ENCODE measurements at regions not wholly inside any gene's neighbourhood (a gene's known extent, or its start where the extent isn't known, plus 50 kb on each side); places are given as distances from the start of the nearest gene placed in this dataset.

DNA sequence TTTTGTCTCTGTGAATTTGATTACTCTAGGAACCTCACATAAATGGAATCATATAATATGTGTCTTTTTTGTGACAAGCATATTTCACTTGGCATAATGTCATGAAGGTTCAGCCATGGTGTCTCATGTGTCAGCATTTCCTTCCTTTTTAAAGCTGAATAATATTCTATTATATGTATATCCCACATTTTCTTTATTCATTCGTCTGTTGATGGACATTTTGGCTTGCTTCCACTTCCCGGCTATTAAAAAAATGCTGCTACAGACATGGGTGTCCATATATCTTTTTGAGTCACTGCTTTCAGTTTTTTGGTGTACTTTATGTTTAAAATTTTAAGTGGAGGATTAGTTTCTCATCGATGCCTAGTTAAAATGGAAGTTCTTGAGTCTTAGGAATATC, 59.8 kb upstream of the C5orf63 start:
- FAIRE-seq = no peak
- peak in 1 of 5 donors; percentile 3 for DNase-seq
- TF ChIP-seq, protein P1, sequence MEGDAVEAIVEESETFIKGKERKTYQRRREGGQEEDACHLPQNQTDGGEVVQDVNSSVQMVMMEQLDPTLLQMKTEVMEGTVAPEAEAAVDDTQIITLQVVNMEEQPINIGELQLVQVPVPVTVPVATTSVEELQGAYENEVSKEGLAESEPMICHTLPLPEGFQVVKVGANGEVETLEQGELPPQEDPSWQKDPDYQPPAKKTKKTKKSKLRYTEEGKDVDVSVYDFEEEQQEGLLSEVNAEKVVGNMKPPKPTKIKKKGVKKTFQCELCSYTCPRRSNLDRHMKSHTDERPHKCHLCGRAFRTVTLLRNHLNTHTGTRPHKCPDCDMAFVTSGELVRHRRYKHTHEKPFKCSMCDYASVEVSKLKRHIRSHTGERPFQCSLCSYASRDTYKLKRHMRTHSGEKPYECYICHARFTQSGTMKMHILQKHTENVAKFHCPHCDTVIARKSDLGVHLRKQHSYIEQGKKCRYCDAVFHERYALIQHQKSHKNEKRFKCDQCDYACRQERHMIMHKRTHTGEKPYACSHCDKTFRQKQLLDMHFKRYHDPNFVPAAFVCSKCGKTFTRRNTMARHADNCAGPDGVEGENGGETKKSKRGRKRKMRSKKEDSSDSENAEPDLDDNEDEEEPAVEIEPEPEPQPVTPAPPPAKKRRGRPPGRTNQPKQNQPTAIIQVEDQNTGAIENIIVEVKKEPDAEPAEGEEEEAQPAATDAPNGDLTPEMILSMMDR (IDR thresholded peaks at IDR 0.05; ENCODE audit: borderline replicate concordance, extremely low read depth, insufficient read depth) = no peak
- no peak overlapping the region for H3K9ac ChIP-seq (ENCODE audit: low read length in 3 of 3)
- no peaks in the 10 kb centered on the region for H3K9me3 ChIP-seq (ENCODE audit: control insufficient read depth in 2 of 3, insufficient read depth in 1 of 3, low read length in 3 of 3)
- intact Hi-C loops (cut with DNase I) = no loop called here
- H3K36me3 ChIP-seq (ENCODE audit: control insufficient read depth in 2 of 3, insufficient read depth in 3 of 3, low read length in 3 of 3) = no peaks in the 10 kb centered on the region
- H3K4me1 ChIP-seq (ENCODE audit: control insufficient read depth in 2 of 3, insufficient read depth in 2 of 3, low read depth in 1 of 3, low read length in 3 of 3) = no peaks in the 10 kb centered on the region
- H3K27ac ChIP-seq (ENCODE audit: low read depth in 2 of 2, low read length in 2 of 2) = no peak overlapping the region
- H3K27me3 ChIP-seq (ENCODE audit: control insufficient read depth, insufficient read depth, low read length) = no peaks in the 10 kb centered on the region
- H3K4me3 ChIP-seq (ENCODE audit: low read length in 3 of 3) = no peak overlapping the region

DNA sequence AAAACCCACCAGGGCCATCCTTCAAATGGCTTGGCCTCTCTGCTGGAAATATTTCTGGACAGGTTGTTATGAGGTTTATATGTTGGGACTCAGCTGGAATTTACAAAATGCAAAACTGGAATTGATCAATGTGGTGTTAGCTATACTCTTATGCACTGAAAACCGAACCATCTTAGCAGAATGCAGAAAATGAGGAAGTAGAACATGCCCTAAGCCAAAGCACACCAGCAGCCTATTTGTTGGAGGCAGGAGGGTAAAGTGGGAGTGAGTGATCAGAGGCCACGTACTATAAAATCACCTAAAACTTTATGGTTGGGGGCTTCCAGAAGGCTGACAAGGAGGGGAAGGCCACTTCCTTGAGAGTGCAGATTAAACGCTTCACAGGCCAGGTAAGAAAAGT, 63.6 kb upstream of the C5orf63 start:
- H3K9me3 ChIP-seq (ENCODE audit: control insufficient read depth in 2 of 3, insufficient read depth in 1 of 3, low read length in 3 of 3) = no peaks in the 10 kb centered on the region
- DNase-seq (no peak), FAIRE-seq (no peak)
- no peaks in the 10 kb centered on the region for H3K4me1 ChIP-seq (ENCODE audit: control insufficient read depth in 2 of 3, insufficient read depth in 2 of 3, low read depth in 1 of 3, low read length in 3 of 3)
- H3K27ac ChIP-seq (ENCODE audit: low read depth in 2 of 2, low read length in 2 of 2) = no peak overlapping the region
- H3K4me3 ChIP-seq (ENCODE audit: low read length in 3 of 3) = no peak overlapping the region
- H3K27me3 ChIP-seq (ENCODE audit: control insufficient read depth, insufficient read depth, low read length) = no peaks in the 10 kb centered on the region
- no peak overlapping the region for H3K9ac ChIP-seq (ENCODE audit: low read length in 3 of 3)
- intact Hi-C loops (cut with DNase I) = no loop called here
- H3K36me3 ChIP-seq (ENCODE audit: control insufficient read depth in 2 of 3, insufficient read depth in 3 of 3, low read length in 3 of 3) = no peaks in the 10 kb centered on the region
- TF ChIP-seq, protein P1 (IDR thresholded peaks at IDR 0.05; ENCODE audit: borderline replicate concordance, extremely low read depth, insufficient read depth) = no peak

DNA sequence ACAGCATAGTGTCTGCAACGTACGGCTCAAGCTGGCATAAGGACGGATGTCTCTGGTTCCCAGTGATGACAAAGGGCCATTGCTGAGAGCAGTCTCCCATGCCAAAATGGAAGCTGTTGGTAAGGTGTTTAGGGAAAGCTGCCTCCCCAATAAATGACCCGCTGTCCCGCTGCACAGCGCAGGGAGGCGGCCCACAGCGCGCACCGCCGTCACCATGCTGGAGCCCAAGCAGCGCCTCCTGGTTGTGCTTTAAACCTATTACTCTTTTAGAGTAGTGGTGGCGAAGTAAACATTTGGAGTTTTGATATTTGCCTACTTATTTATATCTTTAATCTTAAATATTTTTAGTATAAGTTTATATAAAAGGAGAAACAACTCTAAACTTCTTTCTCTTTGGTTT, 70.4 kb upstream of the C5orf63 start:
- intact Hi-C loops (cut with DNase I) = no loop called here

More for the DNA sequence above, 70.4 kb upstream of the C5orf63 start:
- no peaks in the 10 kb centered on the region for H3K4me1 ChIP-seq (ENCODE audit: control insufficient read depth in 2 of 3, insufficient read depth in 2 of 3, low read depth in 1 of 3, low read length in 3 of 3)
- H3K4me3 ChIP-seq (ENCODE audit: low read length in 3 of 3) = no peak overlapping the region
- H3K27me3 ChIP-seq (ENCODE audit: control insufficient read depth, insufficient read depth, low read length) = no peaks in the 10 kb centered on the region
- H3K9ac ChIP-seq (ENCODE audit: low read length in 3 of 3) = no peak overlapping the region
- FAIRE-seq = no peak
- TF ChIP-seq, protein P1 (IDR thresholded peaks at IDR 0.05; ENCODE audit: borderline replicate concordance, extremely low read depth, insufficient read depth) = no peak
- H3K36me3 ChIP-seq (ENCODE audit: control insufficient read depth in 2 of 3, insufficient read depth in 3 of 3, low read length in 3 of 3) = no peaks in the 10 kb centered on the region
- no peaks in the 10 kb centered on the region for H3K9me3 ChIP-seq (ENCODE audit: control insufficient read depth in 2 of 3, insufficient read depth in 1 of 3, low read length in 3 of 3)
- H3K27ac ChIP-seq (ENCODE audit: low read depth in 2 of 2, low read length in 2 of 2) = no peak overlapping the region
- no peak for DNase-seq

All from kidney (tissue), 13 donors.